ENCODE measurements at regions not wholly inside any gene's neighbourhood (a gene's known extent, or its start where the extent isn't known, plus 50 kb on each side); places are given as distances from the start of the nearest gene placed in this dataset.

DNA sequence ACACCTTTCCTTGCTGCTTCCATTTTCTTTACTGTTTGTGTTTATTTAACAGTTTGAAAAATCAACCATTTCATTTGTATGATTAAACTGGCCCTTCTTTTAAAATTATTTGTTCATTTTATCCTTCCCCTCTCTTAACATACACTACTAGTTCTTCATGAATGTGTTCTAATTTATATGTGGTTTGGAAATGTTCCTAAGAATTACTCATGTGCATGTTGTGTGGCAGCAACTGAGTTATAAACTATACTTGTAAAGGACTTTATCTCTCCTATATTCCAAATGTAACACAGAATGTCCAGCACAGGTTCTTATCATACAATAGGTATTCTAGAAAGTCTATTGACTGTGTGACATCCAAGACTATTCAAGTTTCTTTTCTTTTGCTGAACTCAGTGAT lies 358.2 kb upstream of the MEF2C start:
- no peaks in the 10 kb centered on the region for H3K9me3 ChIP-seq (ENCODE audit: low read length)
- no peaks in the 10 kb centered on the region for H3K4me1 ChIP-seq (ENCODE audit: insufficient read depth, low read length, poor library complexity, severe bottlenecking)
- no peak for TF ChIP-seq EZH2phosphoT487 (IDR thresholded peaks at IDR 0.05; ENCODE audit: borderline replicate concordance, low read depth, low read length)
- TF ChIP-seq, protein P1, sequence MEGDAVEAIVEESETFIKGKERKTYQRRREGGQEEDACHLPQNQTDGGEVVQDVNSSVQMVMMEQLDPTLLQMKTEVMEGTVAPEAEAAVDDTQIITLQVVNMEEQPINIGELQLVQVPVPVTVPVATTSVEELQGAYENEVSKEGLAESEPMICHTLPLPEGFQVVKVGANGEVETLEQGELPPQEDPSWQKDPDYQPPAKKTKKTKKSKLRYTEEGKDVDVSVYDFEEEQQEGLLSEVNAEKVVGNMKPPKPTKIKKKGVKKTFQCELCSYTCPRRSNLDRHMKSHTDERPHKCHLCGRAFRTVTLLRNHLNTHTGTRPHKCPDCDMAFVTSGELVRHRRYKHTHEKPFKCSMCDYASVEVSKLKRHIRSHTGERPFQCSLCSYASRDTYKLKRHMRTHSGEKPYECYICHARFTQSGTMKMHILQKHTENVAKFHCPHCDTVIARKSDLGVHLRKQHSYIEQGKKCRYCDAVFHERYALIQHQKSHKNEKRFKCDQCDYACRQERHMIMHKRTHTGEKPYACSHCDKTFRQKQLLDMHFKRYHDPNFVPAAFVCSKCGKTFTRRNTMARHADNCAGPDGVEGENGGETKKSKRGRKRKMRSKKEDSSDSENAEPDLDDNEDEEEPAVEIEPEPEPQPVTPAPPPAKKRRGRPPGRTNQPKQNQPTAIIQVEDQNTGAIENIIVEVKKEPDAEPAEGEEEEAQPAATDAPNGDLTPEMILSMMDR (conservative IDR thresholded peaks at IDR 0.05; ENCODE audit: low read length), result no peak
- POLR2A ChIA-PET, result no interaction called here
- H4K20me1 ChIP-seq (ENCODE audit: insufficient read depth, low read length), result no peaks in the 10 kb centered on the region
- intact Hi-C loops (cut with micrococcal nuclease; ENCODE audit: unreplicated experiment), result loop anchor here (10.0 kb wide), 1 partner anchor 516 kb away; no protein-coding TSS in a partner anchor
- no peak for DNase-seq (ENCODE audit: low spot score)
- no peak overlapping the region for H3K4me2 ChIP-seq (ENCODE audit: low read length)
- no TSS peak for BruUV-seq (replicated peaks)
- H3K9me2 ChIP-seq (ENCODE audit: insufficient read depth, low read length), result no peaks in the 10 kb centered on the region
- H3K4me3 ChIP-seq (ENCODE audit: low read depth, low read length, poor library complexity, severe bottlenecking), result no peak overlapping the region
- no peaks in the 10 kb centered on the region for H3K36me3 ChIP-seq (ENCODE audit: insufficient read depth, low read length)
- CTCF ChIA-PET (ENCODE audit: unreplicated experiment), result no interaction called here
- H2AFZ ChIP-seq (ENCODE audit: low read length), result no peak overlapping the region
- no peaks in the 10 kb centered on the region for H3K79me2 ChIP-seq (ENCODE audit: insufficient read depth, low read depth, low read length)
- no peak overlapping the region for H3K27ac ChIP-seq (ENCODE audit: low read depth, low read length, poor library complexity, severe bottlenecking)

DNA sequence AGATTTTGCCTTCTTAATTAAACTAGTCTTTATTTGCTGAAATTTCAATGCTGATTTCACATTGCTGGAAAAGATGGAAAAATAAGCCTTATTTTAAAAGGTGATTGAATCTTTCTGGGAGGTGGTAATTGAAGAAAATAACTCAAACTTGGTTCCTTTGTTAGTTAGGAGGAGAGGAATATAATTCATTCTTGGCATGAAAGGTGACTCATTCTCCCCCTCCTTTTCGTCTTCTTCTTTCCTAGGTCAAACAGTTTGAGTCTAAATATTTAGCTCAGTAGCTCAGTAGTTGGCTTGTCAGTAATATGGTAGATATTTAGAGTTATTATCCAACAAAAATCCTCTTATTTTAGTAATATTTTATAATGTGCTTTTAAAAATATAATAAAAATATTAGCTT lies 353.9 kb upstream of the MEF2C start:
- intact Hi-C loops (cut with micrococcal nuclease; ENCODE audit: unreplicated experiment), result no loop called here
- no TSS peak for BruUV-seq (replicated peaks)
- no peak overlapping the region for H3K4me2 ChIP-seq (ENCODE audit: low read length)
- no peak overlapping the region for H3K4me3 ChIP-seq (ENCODE audit: low read depth, low read length, poor library complexity, severe bottlenecking)
- TF ChIP-seq, protein P1 (conservative IDR thresholded peaks at IDR 0.05; ENCODE audit: low read length), result no peak
- no peak for TF ChIP-seq EZH2phosphoT487 (IDR thresholded peaks at IDR 0.05; ENCODE audit: borderline replicate concordance, low read depth, low read length)
- no peaks in the 10 kb centered on the region for H3K9me2 ChIP-seq (ENCODE audit: insufficient read depth, low read length)
- no peak for DNase-seq (ENCODE audit: low spot score)
- no peaks in the 10 kb centered on the region for H3K4me1 ChIP-seq (ENCODE audit: insufficient read depth, low read length, poor library complexity, severe bottlenecking)
- H3K36me3 ChIP-seq (ENCODE audit: insufficient read depth, low read length), result no peaks in the 10 kb centered on the region
- no peak overlapping the region for H3K27ac ChIP-seq (ENCODE audit: low read depth, low read length, poor library complexity, severe bottlenecking)
- H3K9me3 ChIP-seq (ENCODE audit: low read length), result no peaks in the 10 kb centered on the region
- ChIA-PET POLR2A (no interaction called here), CTCF (ENCODE audit: unreplicated experiment) (no interaction called here)
- H3K79me2 ChIP-seq (ENCODE audit: insufficient read depth, low read depth, low read length), result no peaks in the 10 kb centered on the region
- no peak overlapping the region for H2AFZ ChIP-seq (ENCODE audit: low read length)
- no peaks in the 10 kb centered on the region for H4K20me1 ChIP-seq (ENCODE audit: insufficient read depth, low read length)

DNA sequence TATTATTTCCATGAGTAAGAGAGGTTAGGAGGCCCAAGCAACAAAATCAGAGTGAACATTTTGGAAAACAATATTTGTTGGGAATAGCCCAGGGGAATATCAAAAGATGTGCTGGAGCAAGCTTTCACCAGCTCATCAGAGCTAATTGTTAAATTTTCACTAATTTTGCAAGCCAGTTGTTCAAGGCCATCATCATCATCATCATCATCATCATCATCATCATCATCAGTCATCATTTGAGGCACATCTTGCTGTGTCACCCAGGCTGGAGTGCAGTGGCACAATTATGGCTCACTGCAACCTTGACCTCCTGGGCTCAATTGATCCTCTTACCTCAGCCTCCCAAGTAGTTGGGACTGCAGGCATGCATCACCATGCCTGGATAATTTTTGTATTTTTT lies 350.5 kb upstream of the MEF2C start:
- POLR2A ChIA-PET, result interaction anchor here (0.6 to 1.2 kb wide), 3 partner anchors 14 to 253 kb away, joined by 3 read pairs; no protein-coding TSS in a partner anchor
- BruUV-seq (replicated peaks), result no TSS peak

More for the DNA sequence above, 350.5 kb upstream of the MEF2C start:
- H3K4me1 ChIP-seq (ENCODE audit: insufficient read depth, low read length, poor library complexity, severe bottlenecking), result no peaks in the 10 kb centered on the region
- H3K4me3 ChIP-seq (ENCODE audit: low read depth, low read length, poor library complexity, severe bottlenecking), result no peak overlapping the region
- CTCF ChIA-PET (ENCODE audit: unreplicated experiment), result no interaction called here
- no peaks in the 10 kb centered on the region for H4K20me1 ChIP-seq (ENCODE audit: insufficient read depth, low read length)
- H3K4me2 ChIP-seq (ENCODE audit: low read length), result no peak overlapping the region
- no peak for TF ChIP-seq EZH2phosphoT487 (IDR thresholded peaks at IDR 0.05; ENCODE audit: borderline replicate concordance, low read depth, low read length)
- TF ChIP-seq, protein P1 (conservative IDR thresholded peaks at IDR 0.05; ENCODE audit: low read length), result no peak
- H3K27ac ChIP-seq (ENCODE audit: low read depth, low read length, poor library complexity, severe bottlenecking), result no peak overlapping the region
- no peak overlapping the region for H2AFZ ChIP-seq (ENCODE audit: low read length)
- DNase-seq (ENCODE audit: low spot score), result no peak
- no peaks in the 10 kb centered on the region for H3K9me3 ChIP-seq (ENCODE audit: low read length)
- intact Hi-C loops (cut with micrococcal nuclease; ENCODE audit: unreplicated experiment), result no loop called here
- H3K36me3 ChIP-seq (ENCODE audit: insufficient read depth, low read length), result no peaks in the 10 kb centered on the region
- H3K9me2 ChIP-seq (ENCODE audit: insufficient read depth, low read length), result no peaks in the 10 kb centered on the region
- no peaks in the 10 kb centered on the region for H3K79me2 ChIP-seq (ENCODE audit: insufficient read depth, low read depth, low read length)

Measured in OCI-LY7 (cell line).